NOMO-1 treated with DMSO at 0.1 percent for 48 hours (cell line): ENCODE measurements at regions not wholly inside any gene's neighbourhood (a gene's known extent, or its start where the extent isn't known, plus 50 kb on each side); places are given as distances from the start of the nearest gene placed in this dataset.
A peak's percentile ranks its signal among the peaks of the same experiment; 100 is the strongest.

ENCODE experiments used
- DNase-seq: peaks from one replicate; lab custom pipeline; 2025; ENCODE audit not compliant: unreplicated experiment; lab: John Stamatoyannopoulos, UW

- no peak for DNase-seq
Measured at GRCh38 chr16:72523087-72523486, 351.1 kb upstream of the PMFBP1 start.

GRCh38 chr16:72517154-72517553, 345.2 kb upstream of the PMFBP1 start:
- DNase-seq, result no peak

- DNase-seq, result no peak
Measured at GRCh38 chr16:72511171-72511570, 339.2 kb upstream of the PMFBP1 start.

GRCh38 chr16:72508191-72508590, 336.2 kb upstream of the PMFBP1 start:
- no peak for DNase-seq

- no peak for DNase-seq
Measured at GRCh38 chr16:72502594-72503005, 330.6 kb upstream of the PMFBP1 start.

GRCh38 chr16:72501739-72502593, 330.0 kb upstream of the PMFBP1 start:
- peak; percentile 34 for DNase-seq

- no peak for DNase-seq
Measured at GRCh38 chr16:72500545-72500944, 328.6 kb upstream of the PMFBP1 start.

GRCh38 chr16:72493716-72494415, 321.9 kb upstream of the PMFBP1 start:
- no peak for DNase-seq

- DNase-seq, result no peak
Measured at GRCh38 chr16:72487283-72487682, 315.3 kb upstream of the PMFBP1 start.

GRCh38 chr16:72482695-72483094, 310.7 kb upstream of the PMFBP1 start:
- no peak for DNase-seq

- DNase-seq, result no peak
Measured at GRCh38 chr16:72481419-72481818, 309.5 kb upstream of the PMFBP1 start.

- DNase-seq, result no peak
Measured at GRCh38 chr16:72480911-72481310, 309.0 kb upstream of the PMFBP1 start.

GRCh38 chr16:72475688-72476087, 303.7 kb upstream of the PMFBP1 start:
- no peak for DNase-seq

GRCh38 chr16:72474501-72475123, 302.7 kb upstream of the PMFBP1 start:
- DNase-seq, result no peak

- no peak for DNase-seq
Measured at GRCh38 chr16:72473631-72474030, 301.7 kb upstream of the PMFBP1 start.

GRCh38 chr16:72471317-72471924, 299.5 kb upstream of the PMFBP1 start:
- DNase-seq, result no peak

- no peak for DNase-seq
Measured at GRCh38 chr16:72470541-72470940, 298.6 kb upstream of the PMFBP1 start.

GRCh38 chr16:72469932-72470331, 298.0 kb upstream of the PMFBP1 start:
- DNase-seq, result no peak

- no peak for DNase-seq
Measured at GRCh38 chr16:72468582-72468981, 296.6 kb upstream of the PMFBP1 start.

- peak; percentile 46 for DNase-seq
Measured at GRCh38 chr16:72467157-72467759, 295.3 kb upstream of the PMFBP1 start.
